ENCODE measurements at regions not wholly inside any gene's neighbourhood (a gene's known extent, or its start where the extent isn't known, plus 50 kb on each side); places are given as distances from the start of the nearest gene placed in this dataset.

GRCh38 chr18:34117319-34117718 is 107.4 kb downstream of the NOL4 start:
- TF ChIP-seq EP300 (IDR thresholded peaks at IDR 0.05), result no peak
- no peak for TF ChIP-seq POLR2A (IDR thresholded peaks at IDR 0.05)
- TF ChIP-seq POLR2AphosphoS5 (IDR thresholded peaks at IDR 0.05), result no peak
- no peak for TF ChIP-seq CTCF (IDR thresholded peaks at IDR 0.05)
- Histone ChIP-seq H3K27ac (no peak overlapping the region), H3K27me3 (no peaks in the 10 kb centered on the region), H3K4me1 (peaks cover 0 to 5% (median 0%) of the 10 kb centered on the region in 4 donors), H3K36me3 (no peaks in the 10 kb centered on the region), H3K4me3 (no peak overlapping the region), H3K9me3 (no peaks in the 10 kb centered on the region)
- ATAC-seq (ENCODE audit: low FRiP score in 2 of 2), result no peak
- whole genome bisulfite sequencing, 2 donors, result 46 to 47% methylated on average over 2 of the region's 2 CpGs
- DNase-seq, result no peak

- Histone ChIP-seq H3K9me3 (no peaks in the 10 kb centered on the region), H3K4me1 (no peaks in the 10 kb centered on the region), H3K27ac (no peak overlapping the region), H3K27me3 (no peaks in the 10 kb centered on the region), H3K4me3 (no peak overlapping the region), H3K36me3 (no peaks in the 10 kb centered on the region)
- DNase-seq, result no peak
- ATAC-seq (ENCODE audit: low FRiP score in 2 of 2), result no peak
- TF ChIP-seq CTCF (IDR thresholded peaks at IDR 0.05) (no peak), POLR2AphosphoS5 (IDR thresholded peaks at IDR 0.05) (no peak), EP300 (IDR thresholded peaks at IDR 0.05) (no peak), POLR2A (IDR thresholded peaks at IDR 0.05) (no peak)
- WGBS, 2 donors, result 47 to 49% methylated on average over 5 of the region's 5 CpGs
Measured at GRCh38 chr18:34115409-34116081, 109.2 kb downstream of the NOL4 start.

GRCh38 chr18:34114996-34115395 is 109.7 kb downstream of the NOL4 start:
- no peak for TF ChIP-seq POLR2A (IDR thresholded peaks at IDR 0.05)
- no peak for TF ChIP-seq CTCF (IDR thresholded peaks at IDR 0.05)
- TF ChIP-seq EP300 (IDR thresholded peaks at IDR 0.05), result no peak
- DNase-seq (no peak), ATAC-seq (ENCODE audit: low FRiP score in 2 of 2) (no peak)
- H3K9me3 ChIP-seq, result no peaks in the 10 kb centered on the region
- WGBS, 2 donors, result 72 to 81% methylated on average over 4 of the region's 4 CpGs
- H3K4me1 ChIP-seq, result no peaks in the 10 kb centered on the region
- H3K27ac ChIP-seq, result no peak overlapping the region
- no peak overlapping the region for H3K4me3 ChIP-seq
- H3K36me3 ChIP-seq, result no peaks in the 10 kb centered on the region
- no peaks in the 10 kb centered on the region for H3K27me3 ChIP-seq

- DNase-seq (no peak), ATAC-seq (ENCODE audit: low FRiP score in 2 of 2) (no peak)
- Histone ChIP-seq H3K36me3 (no peaks in the 10 kb centered on the region), H3K4me1 (no peaks in the 10 kb centered on the region), H3K27me3 (no peaks in the 10 kb centered on the region), H3K9me3 (no peaks in the 10 kb centered on the region), H3K27ac (no peak overlapping the region), H3K4me3 (no peak overlapping the region)
- no peak for TF ChIP-seq CTCF (IDR thresholded peaks at IDR 0.05)
- no peak for TF ChIP-seq POLR2AphosphoS5 (IDR thresholded peaks at IDR 0.05)
- no peak for TF ChIP-seq EP300 (IDR thresholded peaks at IDR 0.05)
- TF ChIP-seq POLR2A (IDR thresholded peaks at IDR 0.05), result no peak
Measured at GRCh38 chr18:34108206-34108605, 116.5 kb downstream of the NOL4 start.

GRCh38 chr18:34098109-34098508 is 126.6 kb downstream of the NOL4 start:
- no peaks in the 10 kb centered on the region for H3K4me1 ChIP-seq
- WGBS, 2 donors, result 71 to 83% methylated on average over 2 of the region's 2 CpGs
- ATAC-seq (ENCODE audit: low FRiP score in 2 of 2) (no peak), DNase-seq (no peak)
- no peaks in the 10 kb centered on the region for H3K9me3 ChIP-seq
- no peak overlapping the region for H3K4me3 ChIP-seq
- H3K36me3 ChIP-seq, result no peaks in the 10 kb centered on the region
- no peaks in the 10 kb centered on the region for H3K27me3 ChIP-seq
- TF ChIP-seq CTCF (IDR thresholded peaks at IDR 0.05), result no peak
- TF ChIP-seq EP300 (IDR thresholded peaks at IDR 0.05), result no peak
- no peak for TF ChIP-seq POLR2A (IDR thresholded peaks at IDR 0.05)
- no peak for TF ChIP-seq POLR2AphosphoS5 (IDR thresholded peaks at IDR 0.05)
- H3K27ac ChIP-seq, result no peak overlapping the region

Data from upper lobe of left lung (tissue), 6 donors.